SK-N-SH (cell line): ENCODE measurements at regions not wholly inside any gene's neighbourhood (a gene's known extent, or its start where the extent isn't known, plus 50 kb on each side); places are given as distances from the start of the nearest gene placed in this dataset.

Source experiments
- CTCF ChIA-PET: fragments of 300-600, 350-600 bp; formaldehyde crosslinking; extraction: SDS; loops from one replicate; lab custom pipeline; 2021; lab: Yijun Ruan, JAX
- POLR2A ChIA-PET: fragments of 350-600 bp; sonication (Branson Sonifier 250); formaldehyde crosslinking; extraction: SDS; loops from one replicate; lab custom pipeline; 2020; ENCODE audit warnings: antibody characterized with exemption, inconsistent platforms; lab: Yijun Ruan, JAX
- DNase-seq: peaks from one replicate; pipeline ENCODE4 v3.0.0; 2012
- H2AFZ ChIP-seq: fragments of 200-600 bp; sonication (generic); 2 replicates; pipeline ENCODE4 v1.8.1; 2016; ENCODE audit warnings: antibody characterized with exemption, mild to moderate bottlenecking, low read depth
- H3F3A ChIP-seq: fragments of 200-600 bp; sonication (generic); replicated peaks from 2 replicates; pipeline ENCODE3; 2016; ENCODE audit warnings: antibody characterized with exemption, mild to moderate bottlenecking; ENCODE audit not compliant: insufficient read depth
- H3K27ac ChIP-seq, 2 experiments: fragments of 200-500 bp in 1 of 2; fragments of 200-600 bp in 1 of 2; sonication (Bioruptor generic) in 1 of 2; sonication (generic), shearing (Covaris generic) in 1 of 2; 2 replicates each; pipeline versions ENCODE4 v1.5.1 to v1.6.1; 2014 to 2016; ENCODE audit warnings: low read depth in 2 of 2, inconsistent platforms in 1 of 2, low read length in 1 of 2, mild to moderate bottlenecking in 1 of 2, mixed read lengths in 1 of 2
- H3K27me3 ChIP-seq: fragments of 200-600 bp; sonication (generic), shearing (Covaris generic); 2 replicates; pipeline ENCODE4 v1.6.1; 2016; ENCODE audit warnings: mixed run types; ENCODE audit not compliant: insufficient read depth
- H3K36me3 ChIP-seq, 2 experiments: fragments of 200-500 bp in 1 of 2; fragments of 200-600 bp in 1 of 2; sonication (Bioruptor generic) in 1 of 2; sonication (generic) in 1 of 2; replicated peaks in 1 of 2; 2 replicates each; pipeline versions ENCODE3 to v1.5.1; 2014 to 2016; ENCODE audit warnings: low read length in 1 of 2, mild to moderate bottlenecking in 1 of 2; ENCODE audit not compliant: insufficient read depth in 2 of 2, control insufficient read depth in 1 of 2
- H3K4me1 ChIP-seq, 2 experiments: fragments of 200-500 bp in 1 of 2; fragments of 200-600 bp in 1 of 2; sonication (Bioruptor generic) in 1 of 2; sonication (generic), shearing (Covaris generic) in 1 of 2; 2 replicates each; pipeline versions ENCODE4 v1.5.1 to v1.6.1; 2014 to 2016; ENCODE audit warnings: low read depth in 1 of 2, low read length in 1 of 2, mixed run types in 1 of 2; ENCODE audit not compliant: insufficient read depth in 2 of 2, control insufficient read depth in 1 of 2
- H3K4me2 ChIP-seq: fragments of 200-600 bp; sonication (generic), shearing (Covaris generic); 2 replicates; pipeline ENCODE4 v1.6.1; 2017; ENCODE audit warnings: mixed run types
- H3K4me3 ChIP-seq, 2 experiments: fragments of 200-500 bp in 1 of 2; fragments of 200-600 bp in 1 of 2; sonication (Bioruptor generic) in 1 of 2; sonication (generic), shearing (Covaris generic) in 1 of 2; 2 replicates each; pipeline versions ENCODE4 v1.5.1 to v1.8.1; 2014 to 2016; ENCODE audit warnings: low read depth in 2 of 2, inconsistent platforms in 1 of 2, low read length in 1 of 2, mild to moderate bottlenecking in 1 of 2, mixed read lengths in 1 of 2, moderate library complexity in 1 of 2
- H3K79me2 ChIP-seq: fragments of 200-600 bp; sonication (generic); 2 replicates; pipeline ENCODE4 v1.8.1; 2017; ENCODE audit warnings: mild to moderate bottlenecking; ENCODE audit not compliant: insufficient read depth
- H3K9ac ChIP-seq: fragments of 200-600 bp; sonication (generic); 2 replicates; pipeline ENCODE4 v1.6.1; 2017; ENCODE audit warnings: mixed run types
- H3K9me2 ChIP-seq: fragments of 200-600 bp; sonication (generic); 2 replicates; pipeline ENCODE4 v1.6.1; 2017; ENCODE audit warnings: mixed run types
- H3K9me3 ChIP-seq: fragments of 200-600 bp; sonication (generic); 2 replicates; pipeline ENCODE4 v1.6.1; 2017; ENCODE audit warnings: mixed run types, mild to moderate bottlenecking, moderate library complexity
- H4K20me1 ChIP-seq: fragments of 200-600 bp; sonication (generic); 2 replicates; pipeline ENCODE4 v1.6.1; 2017; ENCODE audit warnings: mild to moderate bottlenecking, mixed run types; ENCODE audit not compliant: insufficient read depth
- ELF1 ChIP-seq: IDR thresholded peaks from 2 replicates; pipeline ENCODE4 v1.4.0; 2012
- FOSL2 ChIP-seq: IDR thresholded peaks from 2 replicates; pipeline ENCODE4 v1.4.0; 2012; ENCODE audit warnings: low read depth, mild to moderate bottlenecking, moderate library complexity, borderline replicate concordance
- FOXM1 ChIP-seq: IDR thresholded peaks from 2 replicates; pipeline ENCODE4 v1.4.0; 2012; ENCODE audit warnings: low read depth, mild to moderate bottlenecking
- IRF3 ChIP-seq: fragments of 150-350 bp; IDR thresholded peaks from 2 replicates; pipeline ENCODE4 v1.6.1; 2016; ENCODE audit warnings: mild to moderate bottlenecking, low read depth, low read length
- JUND ChIP-seq: IDR thresholded peaks from 2 replicates; pipeline ENCODE4 v1.4.0; 2012
- MAX ChIP-seq: IDR thresholded peaks from 2 replicates; pipeline ENCODE4 v1.4.0; 2012; ENCODE audit warnings: low read depth
- REST ChIP-seq: IDR thresholded peaks from 2 replicates; pipeline ENCODE4 v1.6.1; 2012; ENCODE audit warnings: mild to moderate bottlenecking, low read depth, low read length, moderate library complexity
- RXRA ChIP-seq: IDR thresholded peaks from 2 replicates; pipeline ENCODE4 v1.4.0; 2012; ENCODE audit warnings: low read depth, mild to moderate bottlenecking, borderline replicate concordance
- TEAD4 ChIP-seq: IDR thresholded peaks from 2 replicates; pipeline ENCODE4 v1.4.0; 2012; ENCODE audit warnings: mild to moderate bottlenecking, borderline replicate concordance; ENCODE audit not compliant: insufficient read depth
- WGBS: methylation state at CpG from one replicate; pipeline ENCODE4 v1.1.6; 2017; ENCODE audit warnings: low lambda C conversion rate; 5-methylcytosine and 5-hydroxymethylcytosine counted together

- no peaks in the 10 kb centered on the region for H4K20me1 ChIP-seq
- H3K9me3 ChIP-seq, result no peaks in the 10 kb centered on the region
- no peaks in the 10 kb centered on the region for H3F3A ChIP-seq
- no peak overlapping the region for H3K4me3 ChIP-seq
- H3K36me3 ChIP-seq, result no peaks in the 10 kb centered on the region
- no peaks in the 10 kb centered on the region for H3K27me3 ChIP-seq
- no peaks in the 10 kb centered on the region for H3K79me2 ChIP-seq
- H2AFZ ChIP-seq, result no peak overlapping the region
- H3K27ac ChIP-seq, result no peak overlapping the region
- no peak for DNase-seq
- TF ChIP-seq JUND, result no peak
- no peak for TF ChIP-seq TEAD4
- no peak for TF ChIP-seq IRF3
- TF ChIP-seq REST, result no peak
- H3K4me2 ChIP-seq, result no peak overlapping the region
- ChIA-PET POLR2A (no interaction called here), CTCF (interaction anchor here (0.6 kb wide), 1 partner anchor 431 kb away, joined by 3 read pairs; no protein-coding TSS in a partner anchor)
- H3K9me2 ChIP-seq, result no peaks in the 10 kb centered on the region
- no peak overlapping the region for H3K9ac ChIP-seq
- H3K4me1 ChIP-seq, result no peaks in the 10 kb centered on the region
Measured at GRCh38 chr2:147473075-147473474, 371.8 kb upstream of the ACVR2A start.

GRCh38 chr2:147471126-147471525, 373.7 kb upstream of the ACVR2A start:
- Histone ChIP-seq H3K4me3 (no peak overlapping the region), H3F3A (no peaks in the 10 kb centered on the region), H3K27me3 (no peaks in the 10 kb centered on the region), H2AFZ (no peak overlapping the region), H3K79me2 (no peaks in the 10 kb centered on the region), H3K9me3 (no peaks in the 10 kb centered on the region), H3K4me2 (no peak overlapping the region), H3K27ac (no peak overlapping the region), H3K4me1 (no peaks in the 10 kb centered on the region), H3K9ac (no peak overlapping the region), H3K9me2 (no peaks in the 10 kb centered on the region), H3K36me3 (no peaks in the 10 kb centered on the region), H4K20me1 (no peaks in the 10 kb centered on the region)
- 12% methylated on average over 1 of the region's 1 CpG for WGBS
- ChIA-PET POLR2A (no interaction called here), CTCF (no interaction called here)
- DNase-seq, result no peak
- TF ChIP-seq REST (no peak), JUND (no peak), ELF1 (no peak), MAX (no peak), FOSL2 (no peak), FOXM1 (no peak), RXRA (no peak)
